Spleen (tissue), 7 donors: ENCODE measurements at regions not wholly inside any gene's neighbourhood (a gene's known extent, or its start where the extent isn't known, plus 50 kb on each side); places are given as distances from the start of the nearest gene placed in this dataset.

ENCODE experiments used
- POLR2A ChIP-seq, 3 donors: fragments of 450-650 bp; IDR thresholded peaks; one replicate each; pipeline ENCODE4 v1.5.1; 2017; ENCODE audit warnings: antibody characterized with exemption in 3 of 3, mild to moderate bottlenecking in 1 of 3
- TF ChIP-seq, protein P1 (sequence below), 11 experiments: fragments of 200-600 bp in 7 of 11; fragments of 450-650 bp in 4 of 11; sonication (generic) in 4 of 11; IDR thresholded peaks in 8 of 11; conservative IDR thresholded peaks in 3 of 11; 1 replicate in 7 of 11; 2 replicates in 4 of 11; pipeline versions ENCODE4 v1.4.0 to v1.8.0; 2016 to 2021; ENCODE audit warnings: antibody characterized with exemption in 11 of 11, inconsistent platforms in 4 of 11, mild to moderate bottlenecking in 1 of 11
- donor health status: DM: no; HTN: no; CAD: no; lungs with moderate emphysema.
- donor health status: DM: no; HTN: no; CAD: no.
- donor health status: DM: no; HTN: no; CAD: no.

- TF ChIP-seq POLR2A (IDR thresholded peaks at IDR 0.05), result no peak
- TF ChIP-seq, protein P1, sequence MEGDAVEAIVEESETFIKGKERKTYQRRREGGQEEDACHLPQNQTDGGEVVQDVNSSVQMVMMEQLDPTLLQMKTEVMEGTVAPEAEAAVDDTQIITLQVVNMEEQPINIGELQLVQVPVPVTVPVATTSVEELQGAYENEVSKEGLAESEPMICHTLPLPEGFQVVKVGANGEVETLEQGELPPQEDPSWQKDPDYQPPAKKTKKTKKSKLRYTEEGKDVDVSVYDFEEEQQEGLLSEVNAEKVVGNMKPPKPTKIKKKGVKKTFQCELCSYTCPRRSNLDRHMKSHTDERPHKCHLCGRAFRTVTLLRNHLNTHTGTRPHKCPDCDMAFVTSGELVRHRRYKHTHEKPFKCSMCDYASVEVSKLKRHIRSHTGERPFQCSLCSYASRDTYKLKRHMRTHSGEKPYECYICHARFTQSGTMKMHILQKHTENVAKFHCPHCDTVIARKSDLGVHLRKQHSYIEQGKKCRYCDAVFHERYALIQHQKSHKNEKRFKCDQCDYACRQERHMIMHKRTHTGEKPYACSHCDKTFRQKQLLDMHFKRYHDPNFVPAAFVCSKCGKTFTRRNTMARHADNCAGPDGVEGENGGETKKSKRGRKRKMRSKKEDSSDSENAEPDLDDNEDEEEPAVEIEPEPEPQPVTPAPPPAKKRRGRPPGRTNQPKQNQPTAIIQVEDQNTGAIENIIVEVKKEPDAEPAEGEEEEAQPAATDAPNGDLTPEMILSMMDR (IDR thresholded peaks at IDR 0.05 in 8 of 11, conservative IDR thresholded peaks at IDR 0.05 in 3 of 11), result no peak
These were observed 181.3 kb downstream of the C7orf25 start for GRCh38 chr7:42730586-42730985.
